PC-9 (cell line): ENCODE measurements at regions not wholly inside any gene's neighbourhood (a gene's known extent, or its start where the extent isn't known, plus 50 kb on each side); places are given as distances from the start of the nearest gene placed in this dataset.

Source experiments
- BruUV-seq: library from RNA; stranded (reverse); fragments of 400-500 nt; replicated peaks from 2 replicates; lab custom pipeline; 2021; lab: Mats Ljungman, UMichigan
- CTCF ChIA-PET: fragments of 300-600 bp; sonication (Branson Sonifier 250); formaldehyde crosslinking; loops from one replicate; lab custom pipeline; 2022; ENCODE audit warnings: antibody characterized with exemption; lab: Charles Lee
- POLR2A ChIA-PET: fragments of 300-600 bp; sonication (Branson Sonifier 250); formaldehyde crosslinking; loops from one replicate; lab custom pipeline; 2022; ENCODE audit warnings: antibody characterized with exemption; ENCODE audit not compliant: unreplicated experiment; lab: Charles Lee
- DNase-seq, 2 experiments: peaks; one replicate each; pipeline versions ENCODE4 v3.0.0 to v3.0.0-alpha.2; 2015 to 2022; ENCODE audit warnings: mixed read lengths in 1 of 2
- H2AFZ ChIP-seq: fragments of 200-600 bp; sonication (generic); 2 replicates; pipeline ENCODE4 v1.8.1; 2017; ENCODE audit warnings: antibody characterized with exemption
- H3F3A ChIP-seq: fragments of 200-600 bp; sonication (generic); 2 replicates; pipeline ENCODE4 v1.8.1; 2017; ENCODE audit warnings: antibody characterized with exemption, mild to moderate bottlenecking, low read depth; ENCODE audit not compliant: insufficient read depth
- H3K27ac ChIP-seq: fragments of 200-600 bp; sonication (generic); 2 replicates; pipeline ENCODE4 v1.6.1; 2016; ENCODE audit warnings: mixed run types
- H3K27me3 ChIP-seq: fragments of 200-600 bp; sonication (generic); 2 replicates; pipeline ENCODE4 v1.6.1; 2016; ENCODE audit warnings: low read depth, mixed run types; ENCODE audit not compliant: insufficient read depth
- H3K36me3 ChIP-seq: fragments of 200-600 bp; sonication (generic); 2 replicates; pipeline ENCODE4 v1.6.1; 2016; ENCODE audit warnings: low read depth, mixed run types
- H3K4me1 ChIP-seq: fragments of 200-600 bp; sonication (generic); replicated peaks from 2 replicates; pipeline ENCODE4 v1.6.1; 2016; ENCODE audit warnings: mixed run types; ENCODE audit not compliant: insufficient read depth
- H3K4me2 ChIP-seq: fragments of 200-600 bp; sonication (generic); 2 replicates; pipeline ENCODE4 v1.6.1; 2017; ENCODE audit warnings: mixed run types
- H3K4me3 ChIP-seq: fragments of 200-600 bp; sonication (generic); 2 replicates; pipeline ENCODE4 v1.6.1; 2016; ENCODE audit warnings: mixed run types
- H3K79me2 ChIP-seq: fragments of 200-600 bp; sonication (generic); 2 replicates; pipeline ENCODE4 v1.6.1; 2017; ENCODE audit warnings: low read depth, mixed run types
- H3K9me2 ChIP-seq: fragments of 200-600 bp; sonication (generic); 2 replicates; pipeline ENCODE4 v1.8.1; 2017; ENCODE audit warnings: mild to moderate bottlenecking; ENCODE audit not compliant: insufficient read depth
- H3K9me3 ChIP-seq: fragments of 200-600 bp; sonication (generic); 2 replicates; pipeline ENCODE4 v1.8.1; 2016; ENCODE audit warnings: low read depth; ENCODE audit not compliant: insufficient read depth
- H4K20me1 ChIP-seq: fragments of 200-600 bp; sonication (generic); 2 replicates; pipeline ENCODE4 v1.8.1; 2017; ENCODE audit not compliant: insufficient read depth
- EZH2 ChIP-seq: fragments of 200-600 bp; sonication (generic); IDR thresholded peaks from 2 replicates; pipeline ENCODE4 v1.8.0; 2017; ENCODE audit warnings: antibody characterized with exemption, low read depth
- intact Hi-C: fragments of 100-400 bp; cut with micrococcal nuclease; formaldehyde crosslinking; loops from one replicate; pipeline ENCODE4 v1.10.0; 2022; ENCODE audit not compliant: unreplicated experiment
- TF ChIP-seq, protein P1 (sequence below): fragments of 200-600 bp; sonication (generic); conservative IDR thresholded peaks from 2 replicates; pipeline ENCODE4 v1.6.1; 2017; ENCODE audit warnings: mixed run types, antibody characterized with exemption, mild to moderate bottlenecking, moderate library complexity

GRCh38 chr7:53119514-53119941, 84.1 kb downstream of the POM121L12 start:
- CTCF ChIA-PET: no interaction called here
- Histone ChIP-seq H3F3A (no peaks in the 10 kb centered on the region), H3K4me3 (no peak overlapping the region), H3K9me3 (no peaks in the 10 kb centered on the region), H3K79me2 (no peaks in the 10 kb centered on the region), H2AFZ (no peak overlapping the region; the same call in 1 of the 2 replicates), H3K9me2 (no peaks in the 10 kb centered on the region), H3K27me3 (no peaks in the 10 kb centered on the region; the same call in 1 of the 2 replicates), H4K20me1 (no peaks in the 10 kb centered on the region; the same call in 1 of the 2 replicates), H3K4me2 (no peak overlapping the region), H3K4me1 (no peaks in the 10 kb centered on the region), H3K27ac (no peak overlapping the region), H3K36me3 (no peaks in the 10 kb centered on the region)
- intact Hi-C loops: no loop called here
- POLR2A ChIA-PET: no interaction called here
- TF ChIP-seq, protein P1, sequence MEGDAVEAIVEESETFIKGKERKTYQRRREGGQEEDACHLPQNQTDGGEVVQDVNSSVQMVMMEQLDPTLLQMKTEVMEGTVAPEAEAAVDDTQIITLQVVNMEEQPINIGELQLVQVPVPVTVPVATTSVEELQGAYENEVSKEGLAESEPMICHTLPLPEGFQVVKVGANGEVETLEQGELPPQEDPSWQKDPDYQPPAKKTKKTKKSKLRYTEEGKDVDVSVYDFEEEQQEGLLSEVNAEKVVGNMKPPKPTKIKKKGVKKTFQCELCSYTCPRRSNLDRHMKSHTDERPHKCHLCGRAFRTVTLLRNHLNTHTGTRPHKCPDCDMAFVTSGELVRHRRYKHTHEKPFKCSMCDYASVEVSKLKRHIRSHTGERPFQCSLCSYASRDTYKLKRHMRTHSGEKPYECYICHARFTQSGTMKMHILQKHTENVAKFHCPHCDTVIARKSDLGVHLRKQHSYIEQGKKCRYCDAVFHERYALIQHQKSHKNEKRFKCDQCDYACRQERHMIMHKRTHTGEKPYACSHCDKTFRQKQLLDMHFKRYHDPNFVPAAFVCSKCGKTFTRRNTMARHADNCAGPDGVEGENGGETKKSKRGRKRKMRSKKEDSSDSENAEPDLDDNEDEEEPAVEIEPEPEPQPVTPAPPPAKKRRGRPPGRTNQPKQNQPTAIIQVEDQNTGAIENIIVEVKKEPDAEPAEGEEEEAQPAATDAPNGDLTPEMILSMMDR: no peak
- no peak for TF ChIP-seq EZH2
- BruUV-seq: no TSS peak
- no peak for DNase-seq

- Histone ChIP-seq H3K9me3 (no peaks in the 10 kb centered on the region), H3K9me2 (no peaks in the 10 kb centered on the region), H4K20me1 (no peaks in the 10 kb centered on the region; the same call in 1 of the 2 replicates), H3K27ac (no peak overlapping the region), H3K4me1 (no peaks in the 10 kb centered on the region), H3K36me3 (no peaks in the 10 kb centered on the region), H3K4me3 (no peak overlapping the region), H3K79me2 (no peaks in the 10 kb centered on the region), H3K27me3 (no peaks in the 10 kb centered on the region; the same call in 1 of the 2 replicates), H2AFZ (no peak overlapping the region), H3F3A (no peaks in the 10 kb centered on the region), H3K4me2 (no peak overlapping the region)
- no peak for DNase-seq
- TF ChIP-seq EZH2: no peak
- TF ChIP-seq, protein P1: no peak
- intact Hi-C loops: no loop called here
- BruUV-seq: no TSS peak
- ChIA-PET POLR2A (no interaction called here), CTCF (no interaction called here)
Measured at GRCh38 chr7:53121374-53121773, 85.9 kb downstream of the POM121L12 start.

- no peaks in the 10 kb centered on the region for H3K4me1 ChIP-seq
- H3K9me3 ChIP-seq: no peaks in the 10 kb centered on the region
- no peaks in the 10 kb centered on the region for H4K20me1 ChIP-seq
- no peak overlapping the region for H2AFZ ChIP-seq
- no peak overlapping the region for H3K4me2 ChIP-seq
- DNase-seq: no peak
- intact Hi-C loops: no loop called here
- H3K27ac ChIP-seq: no peak overlapping the region
- H3K9me2 ChIP-seq: no peaks in the 10 kb centered on the region
- no peak for TF ChIP-seq EZH2
- TF ChIP-seq, protein P1: no peak
- H3K27me3 ChIP-seq: 0 out of 2 replicates have a peak, but pooled peaks cover 2% of the 10 kb centered on the region
- CTCF ChIA-PET: no interaction called here
- BruUV-seq: no TSS peak
- H3K79me2 ChIP-seq: no peaks in the 10 kb centered on the region
- POLR2A ChIA-PET: no interaction called here
- H3F3A ChIP-seq: no peaks in the 10 kb centered on the region
- no peak overlapping the region for H3K4me3 ChIP-seq
- H3K36me3 ChIP-seq: no peaks in the 10 kb centered on the region
Measured at GRCh38 chr7:53131697-53132096, 96.3 kb downstream of the POM121L12 start.
